HG02852 (cell line): ENCODE measurements at regions not wholly inside any gene's neighbourhood (a gene's known extent, or its start where the extent isn't known, plus 50 kb on each side); places are given as distances from the start of the nearest gene placed in this dataset.

Source experiments
- ATAC-seq: cut with Tn5 transposase; IDR thresholded peaks from one replicate; pipeline ENCODE4 v1.9.1; 2021; ENCODE audit warnings: mild to moderate bottlenecking, moderate library complexity; ENCODE audit not compliant: unreplicated experiment

- ATAC-seq, result no peak
Measured at GRCh38 chr3:73820431-73820830, 195.7 kb upstream of the PDZRN3 start.

GRCh38 chr3:73815966-73816365, 191.2 kb upstream of the PDZRN3 start:
- no peak for ATAC-seq

GRCh38 chr3:73813692-73814292, 189.1 kb upstream of the PDZRN3 start:
- ATAC-seq, result no peak

GRCh38 chr3:73813291-73813690, 188.6 kb upstream of the PDZRN3 start:
- ATAC-seq, result no peak

GRCh38 chr3:73812054-73812453, 187.3 kb upstream of the PDZRN3 start:
- ATAC-seq, result no peak

- ATAC-seq, result no peak
Measured at GRCh38 chr3:73808862-73809509, 184.2 kb upstream of the PDZRN3 start.

GRCh38 chr3:73805435-73805834, 180.7 kb upstream of the PDZRN3 start:
- no peak for ATAC-seq

- ATAC-seq, result no peak
Measured at GRCh38 chr3:73804204-73804603, 179.5 kb upstream of the PDZRN3 start.

- no peak for ATAC-seq
Measured at GRCh38 chr3:73801444-73801843, 176.7 kb upstream of the PDZRN3 start.

- no peak for ATAC-seq
Measured at GRCh38 chr3:73797311-73797710, 172.6 kb upstream of the PDZRN3 start.

GRCh38 chr3:73796382-73796781, 171.6 kb upstream of the PDZRN3 start:
- ATAC-seq, result no peak

GRCh38 chr3:73791356-73791755, 166.6 kb upstream of the PDZRN3 start:
- no peak for ATAC-seq

- ATAC-seq, result no peak
Measured at GRCh38 chr3:73789825-73790444, 165.2 kb upstream of the PDZRN3 start.

- no peak for ATAC-seq
Measured at GRCh38 chr3:73787620-73788019, 162.9 kb upstream of the PDZRN3 start.

GRCh38 chr3:73786998-73787397, 162.3 kb upstream of the PDZRN3 start:
- ATAC-seq, result no peak

- no peak for ATAC-seq
Measured at GRCh38 chr3:73786321-73786807, 161.6 kb upstream of the PDZRN3 start.

GRCh38 chr3:73784686-73785392, 160.1 kb upstream of the PDZRN3 start:
- ATAC-seq, result no peak

GRCh38 chr3:73783811-73784210, 159.1 kb upstream of the PDZRN3 start:
- ATAC-seq, result no peak

GRCh38 chr3:73781541-73781940, 156.8 kb upstream of the PDZRN3 start:
- no peak for ATAC-seq

GRCh38 chr3:73774645-73775044, 149.9 kb upstream of the PDZRN3 start:
- no peak for ATAC-seq

GRCh38 chr3:73773233-73773632, 148.5 kb upstream of the PDZRN3 start:
- ATAC-seq, result no peak
